ENCODE measurements at regions not wholly inside any gene's neighbourhood (a gene's known extent, or its start where the extent isn't known, plus 50 kb on each side); places are given as distances from the start of the nearest gene placed in this dataset.

DNA sequence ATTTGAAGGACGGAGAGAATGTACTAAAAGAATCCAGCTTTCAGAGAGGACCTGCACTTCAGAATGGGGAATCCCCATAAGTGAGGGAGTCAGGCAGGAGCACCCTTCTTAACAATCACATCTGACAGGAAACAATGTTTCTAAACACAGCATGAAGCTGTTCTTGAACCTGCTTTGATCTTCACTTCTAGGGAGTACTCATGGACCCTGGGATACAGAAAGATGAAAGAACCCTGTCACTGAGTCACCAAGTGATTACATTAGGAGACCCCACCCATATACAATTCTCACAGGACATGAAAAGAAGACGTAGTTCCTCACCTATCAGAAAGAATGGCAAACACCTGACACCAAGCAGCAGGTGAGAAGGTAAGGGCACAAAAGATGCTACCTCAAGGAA lies 296.9 kb upstream of the ZC3H12C start:
- H3K9me3 ChIP-seq (ENCODE audit: control insufficient read depth, insufficient read depth, low read depth, low read length): no peaks in the 10 kb centered on the region
- intact Hi-C loops (cut with micrococcal nuclease; ENCODE audit: unreplicated experiment) (no loop called here), in situ Hi-C loops (cut with HindIII; ENCODE audit: low pct_unique_long_range_greater_than_20kb, low sequenced_read_pairs) (no loop called here)
- H3K4me1 ChIP-seq (ENCODE audit: control insufficient read depth, insufficient read depth, low read length): no peaks in the 10 kb centered on the region
- no peaks in the 10 kb centered on the region for H3K36me3 ChIP-seq (ENCODE audit: control insufficient read depth, insufficient read depth, low read length)
- TF ChIP-seq TCF7L2 (IDR thresholded peaks at IDR 0.05; ENCODE audit: low read depth, low read length) (no peak), POLR2AphosphoS5 (IDR thresholded peaks at IDR 0.05; ENCODE audit: low read depth, low read length) (no peak), SIN3A (IDR thresholded peaks at IDR 0.05; ENCODE audit: borderline replicate concordance, insufficient read depth, low read depth, low read length) (no peak)
- TF ChIP-seq, protein P1, sequence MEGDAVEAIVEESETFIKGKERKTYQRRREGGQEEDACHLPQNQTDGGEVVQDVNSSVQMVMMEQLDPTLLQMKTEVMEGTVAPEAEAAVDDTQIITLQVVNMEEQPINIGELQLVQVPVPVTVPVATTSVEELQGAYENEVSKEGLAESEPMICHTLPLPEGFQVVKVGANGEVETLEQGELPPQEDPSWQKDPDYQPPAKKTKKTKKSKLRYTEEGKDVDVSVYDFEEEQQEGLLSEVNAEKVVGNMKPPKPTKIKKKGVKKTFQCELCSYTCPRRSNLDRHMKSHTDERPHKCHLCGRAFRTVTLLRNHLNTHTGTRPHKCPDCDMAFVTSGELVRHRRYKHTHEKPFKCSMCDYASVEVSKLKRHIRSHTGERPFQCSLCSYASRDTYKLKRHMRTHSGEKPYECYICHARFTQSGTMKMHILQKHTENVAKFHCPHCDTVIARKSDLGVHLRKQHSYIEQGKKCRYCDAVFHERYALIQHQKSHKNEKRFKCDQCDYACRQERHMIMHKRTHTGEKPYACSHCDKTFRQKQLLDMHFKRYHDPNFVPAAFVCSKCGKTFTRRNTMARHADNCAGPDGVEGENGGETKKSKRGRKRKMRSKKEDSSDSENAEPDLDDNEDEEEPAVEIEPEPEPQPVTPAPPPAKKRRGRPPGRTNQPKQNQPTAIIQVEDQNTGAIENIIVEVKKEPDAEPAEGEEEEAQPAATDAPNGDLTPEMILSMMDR (IDR thresholded peaks at IDR 0.05): no peak
- TF ChIP-seq, protein P2, sequence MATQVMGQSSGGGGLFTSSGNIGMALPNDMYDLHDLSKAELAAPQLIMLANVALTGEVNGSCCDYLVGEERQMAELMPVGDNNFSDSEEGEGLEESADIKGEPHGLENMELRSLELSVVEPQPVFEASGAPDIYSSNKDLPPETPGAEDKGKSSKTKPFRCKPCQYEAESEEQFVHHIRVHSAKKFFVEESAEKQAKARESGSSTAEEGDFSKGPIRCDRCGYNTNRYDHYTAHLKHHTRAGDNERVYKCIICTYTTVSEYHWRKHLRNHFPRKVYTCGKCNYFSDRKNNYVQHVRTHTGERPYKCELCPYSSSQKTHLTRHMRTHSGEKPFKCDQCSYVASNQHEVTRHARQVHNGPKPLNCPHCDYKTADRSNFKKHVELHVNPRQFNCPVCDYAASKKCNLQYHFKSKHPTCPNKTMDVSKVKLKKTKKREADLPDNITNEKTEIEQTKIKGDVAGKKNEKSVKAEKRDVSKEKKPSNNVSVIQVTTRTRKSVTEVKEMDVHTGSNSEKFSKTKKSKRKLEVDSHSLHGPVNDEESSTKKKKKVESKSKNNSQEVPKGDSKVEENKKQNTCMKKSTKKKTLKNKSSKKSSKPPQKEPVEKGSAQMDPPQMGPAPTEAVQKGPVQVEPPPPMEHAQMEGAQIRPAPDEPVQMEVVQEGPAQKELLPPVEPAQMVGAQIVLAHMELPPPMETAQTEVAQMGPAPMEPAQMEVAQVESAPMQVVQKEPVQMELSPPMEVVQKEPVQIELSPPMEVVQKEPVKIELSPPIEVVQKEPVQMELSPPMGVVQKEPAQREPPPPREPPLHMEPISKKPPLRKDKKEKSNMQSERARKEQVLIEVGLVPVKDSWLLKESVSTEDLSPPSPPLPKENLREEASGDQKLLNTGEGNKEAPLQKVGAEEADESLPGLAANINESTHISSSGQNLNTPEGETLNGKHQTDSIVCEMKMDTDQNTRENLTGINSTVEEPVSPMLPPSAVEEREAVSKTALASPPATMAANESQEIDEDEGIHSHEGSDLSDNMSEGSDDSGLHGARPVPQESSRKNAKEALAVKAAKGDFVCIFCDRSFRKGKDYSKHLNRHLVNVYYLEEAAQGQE (IDR thresholded peaks at IDR 0.05; ENCODE audit: insufficient read depth in 1 of 2, low read depth in 2 of 2, low read length in 1 of 2): no peak
- no peak overlapping the region for H3K4me3 ChIP-seq (ENCODE audit: low read depth in 2 of 2, low read length in 2 of 2)
- ATAC-seq: no peak
- DNase-seq (ENCODE audit: low read depth, low spot score): no peak
- no peaks in the 10 kb centered on the region for H3K27me3 ChIP-seq (ENCODE audit: control insufficient read depth, insufficient read depth, low read length)
- H3K27ac ChIP-seq (ENCODE audit: low read length): no peak overlapping the region
- ChIA-PET CTCF (no interaction called here), POLR2A (no interaction called here)
- no TSS peak for BruUV-seq (replicated peaks)

DNA sequence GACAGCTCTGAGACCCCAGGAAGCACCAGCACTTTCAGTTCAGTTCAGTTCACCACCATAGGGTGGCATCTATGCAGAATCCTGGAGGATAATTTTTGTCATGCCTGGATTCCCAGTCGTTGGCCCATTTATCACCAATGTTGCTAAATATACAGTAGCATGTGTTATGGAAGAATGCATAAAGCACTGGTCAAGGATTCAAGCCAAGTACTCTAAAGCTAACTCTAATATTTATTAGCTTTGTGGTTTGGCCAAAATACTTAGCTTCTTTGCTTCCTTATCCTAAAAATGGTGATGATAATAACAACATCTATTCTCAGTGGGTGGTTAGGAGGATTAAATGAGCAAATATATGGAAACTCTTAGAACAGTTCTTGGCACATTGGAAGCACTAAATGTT lies 294.7 kb upstream of the ZC3H12C start:
- ChIA-PET POLR2A (no interaction called here), CTCF (no interaction called here)
- Histone ChIP-seq H3K27ac (ENCODE audit: low read length) (no peak overlapping the region), H3K27me3 (ENCODE audit: control insufficient read depth, insufficient read depth, low read length) (no peaks in the 10 kb centered on the region), H3K36me3 (ENCODE audit: control insufficient read depth, insufficient read depth, low read length) (no peaks in the 10 kb centered on the region), H3K9me3 (ENCODE audit: control insufficient read depth, insufficient read depth, low read depth, low read length) (no peaks in the 10 kb centered on the region), H3K4me3 (ENCODE audit: low read depth in 2 of 2, low read length in 2 of 2) (no peak overlapping the region), H3K4me1 (ENCODE audit: control insufficient read depth, insufficient read depth, low read length) (no peaks in the 10 kb centered on the region)
- in situ Hi-C loops (cut with HindIII; ENCODE audit: low pct_unique_long_range_greater_than_20kb, low sequenced_read_pairs): no loop called here
- TF ChIP-seq, protein P2 (IDR thresholded peaks at IDR 0.05; ENCODE audit: insufficient read depth in 1 of 2, low read depth in 2 of 2, low read length in 1 of 2): no peak
- TF ChIP-seq, protein P1 (IDR thresholded peaks at IDR 0.05): no peak
- TF ChIP-seq SIN3A (IDR thresholded peaks at IDR 0.05; ENCODE audit: borderline replicate concordance, insufficient read depth, low read depth, low read length): no peak
- no peak for TF ChIP-seq TCF7L2 (IDR thresholded peaks at IDR 0.05; ENCODE audit: low read depth, low read length)
- TF ChIP-seq POLR2AphosphoS5 (IDR thresholded peaks at IDR 0.05; ENCODE audit: low read depth, low read length): no peak
- no TSS peak for BruUV-seq (replicated peaks)
- no peak for DNase-seq (ENCODE audit: low read depth, low spot score)
- no peak for ATAC-seq
- intact Hi-C loops (cut with micrococcal nuclease; ENCODE audit: unreplicated experiment): no loop called here

Measured in Panc1 (cell line).